COLO668 (cell line): ENCODE measurements at regions not wholly inside any gene's neighbourhood (a gene's known extent, or its start where the extent isn't known, plus 50 kb on each side); places are given as distances from the start of the nearest gene placed in this dataset.

Experiments
- DNase-seq: peaks from one replicate; lab custom pipeline; 2025; ENCODE audit not compliant: unreplicated experiment; lab: John Stamatoyannopoulos, UW

DNA sequence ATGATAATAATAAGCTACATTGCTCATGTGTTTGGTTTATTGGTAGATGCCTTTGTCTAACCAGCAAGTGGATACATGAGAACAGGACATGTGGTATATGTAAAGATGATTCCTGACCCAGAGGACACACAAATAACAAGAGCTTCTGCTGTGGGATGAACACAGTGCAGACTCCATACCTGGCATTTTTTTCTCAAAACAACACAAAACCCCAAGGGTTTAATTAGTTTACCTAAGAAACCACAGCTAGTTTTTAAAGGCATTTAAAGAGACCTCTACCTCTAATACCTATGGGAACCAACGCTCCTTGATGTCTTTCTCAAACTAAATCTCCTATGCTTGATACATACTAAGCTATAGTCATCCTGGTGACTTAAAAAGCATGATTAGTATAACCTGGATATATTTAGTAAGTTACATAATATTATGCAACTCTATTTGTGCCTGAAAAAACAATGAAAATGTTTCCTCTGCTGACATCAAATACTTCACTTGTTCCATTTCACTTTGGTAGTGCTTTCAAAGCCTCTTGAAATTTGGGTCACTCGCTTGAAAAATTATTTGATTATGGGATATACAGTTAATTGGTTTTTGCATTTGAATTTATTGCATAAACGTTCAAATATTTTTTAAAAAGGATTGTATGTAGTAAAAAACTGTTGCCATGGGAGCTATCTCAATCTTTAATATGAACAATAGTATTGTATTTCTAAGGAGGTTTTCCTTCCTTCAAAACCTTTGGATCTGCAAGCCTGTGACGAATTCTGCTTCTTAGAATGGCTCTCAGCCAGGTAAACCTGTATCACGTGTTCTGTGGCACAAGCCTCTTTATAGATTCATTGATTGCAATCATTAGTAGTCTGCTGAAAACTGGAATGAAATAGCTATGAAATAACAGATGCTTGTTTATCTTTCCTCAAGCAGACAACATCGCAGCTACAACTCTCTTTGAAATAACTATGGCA, 233.0 kb upstream of the KCNMB2 start:
- no peak for DNase-seq

- no peak for DNase-seq
Observed at GRCh38 chr3:178304758-178305467, 231.3 kb upstream of the KCNMB2 start.

- DNase-seq = no peak
Observed at GRCh38 chr3:178306432-178307115, 229.7 kb upstream of the KCNMB2 start.

DNA sequence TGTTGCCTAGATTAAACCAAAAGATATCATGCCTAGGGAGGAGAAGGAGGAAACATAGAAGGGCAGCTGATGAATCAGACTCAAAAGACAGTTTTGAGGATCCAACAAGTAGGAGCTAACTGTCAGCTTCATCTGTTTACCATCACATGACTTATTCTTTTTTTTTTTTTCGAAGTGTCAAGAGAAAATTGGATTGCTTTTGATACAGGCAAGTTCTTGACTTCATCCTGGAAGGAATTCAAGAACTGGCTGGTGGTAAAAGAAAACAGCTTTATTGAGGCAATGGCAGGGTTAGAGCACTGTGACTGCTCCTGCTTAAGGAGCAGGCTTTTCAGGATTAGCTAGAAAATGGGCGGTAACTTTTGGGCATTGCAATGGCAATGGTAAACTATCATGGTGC, 227.5 kb upstream of the KCNMB2 start:
- no peak for DNase-seq

DNA sequence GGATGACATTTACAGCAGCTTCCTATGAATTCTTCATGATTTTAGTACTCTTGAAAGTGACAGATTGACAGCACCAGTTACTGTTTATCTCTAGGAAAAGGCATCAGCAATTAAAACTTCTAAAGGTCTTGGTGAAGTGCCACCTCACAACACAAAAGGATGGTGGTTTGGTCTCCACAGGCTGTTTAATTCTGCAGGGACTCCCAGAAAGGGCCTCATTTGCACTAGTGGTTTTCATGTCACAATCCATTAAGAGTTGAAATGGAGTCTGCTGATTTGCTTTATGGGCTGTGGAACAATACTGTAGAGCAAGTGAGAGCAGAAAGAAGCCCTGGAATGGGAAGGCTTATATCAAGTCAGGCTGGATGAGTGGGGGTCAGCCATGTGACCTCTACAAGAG, 225.3 kb upstream of the KCNMB2 start:
- no peak for DNase-seq

GRCh38 chr3:178313716-178314115, 222.5 kb upstream of the KCNMB2 start:
- DNase-seq = no peak

GRCh38 chr3:178318340-178318739, 217.9 kb upstream of the KCNMB2 start:
- no peak for DNase-seq

GRCh38 chr3:178318941-178319816, 217.1 kb upstream of the KCNMB2 start:
- DNase-seq = no peak

- peak; percentile 52 for DNase-seq
Observed at GRCh38 chr3:178320456-178321351, 215.5 kb upstream of the KCNMB2 start.

DNA sequence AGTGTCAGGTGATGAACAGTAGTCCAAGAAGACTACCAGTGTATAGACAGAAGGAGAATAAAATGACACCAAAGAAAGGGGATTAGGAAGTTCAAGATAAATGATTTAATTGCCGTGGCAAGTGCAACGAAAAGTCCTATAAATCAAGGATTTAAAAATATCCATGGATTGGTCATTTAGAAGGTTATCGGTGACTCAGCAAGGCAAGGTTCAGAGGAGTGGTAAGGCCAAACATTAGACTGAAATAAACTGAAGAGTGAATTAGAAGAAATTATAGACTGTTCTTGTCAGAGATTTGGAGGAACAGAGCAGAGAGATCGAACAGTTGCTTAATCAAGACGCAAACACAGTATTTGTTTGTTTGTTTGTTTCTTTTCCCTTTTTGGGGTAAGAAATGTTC, 211.9 kb upstream of the KCNMB2 start:
- DNase-seq = no peak

GRCh38 chr3:178325330-178325729, 210.9 kb upstream of the KCNMB2 start:
- no peak for DNase-seq

- DNase-seq = no peak
Observed at GRCh38 chr3:178329936-178330335, 206.3 kb upstream of the KCNMB2 start.

DNA sequence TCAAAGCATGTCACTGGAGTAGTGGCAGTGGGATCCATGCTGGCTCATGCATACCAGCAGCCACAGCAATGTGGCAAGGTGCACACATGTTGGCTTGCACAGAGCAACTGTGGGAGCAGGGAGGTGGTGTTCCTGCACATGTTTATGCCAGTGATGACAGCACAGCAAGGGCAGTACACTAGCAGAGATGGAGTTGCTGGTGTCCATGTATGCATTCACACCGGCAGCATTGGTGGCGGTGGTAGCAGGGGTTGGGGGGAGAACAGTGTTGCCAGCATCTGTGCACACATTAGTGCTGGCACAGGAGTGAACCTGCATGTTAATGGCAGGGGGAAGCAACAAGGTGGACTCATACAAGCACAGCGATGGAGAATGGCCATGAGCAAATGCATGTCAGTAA, 202.0 kb upstream of the KCNMB2 start:
- no peak for DNase-seq

GRCh38 chr3:178336336-178336735, 199.9 kb upstream of the KCNMB2 start:
- DNase-seq = no peak

- DNase-seq = no peak
Observed at GRCh38 chr3:178340506-178340905, 195.7 kb upstream of the KCNMB2 start.

DNA sequence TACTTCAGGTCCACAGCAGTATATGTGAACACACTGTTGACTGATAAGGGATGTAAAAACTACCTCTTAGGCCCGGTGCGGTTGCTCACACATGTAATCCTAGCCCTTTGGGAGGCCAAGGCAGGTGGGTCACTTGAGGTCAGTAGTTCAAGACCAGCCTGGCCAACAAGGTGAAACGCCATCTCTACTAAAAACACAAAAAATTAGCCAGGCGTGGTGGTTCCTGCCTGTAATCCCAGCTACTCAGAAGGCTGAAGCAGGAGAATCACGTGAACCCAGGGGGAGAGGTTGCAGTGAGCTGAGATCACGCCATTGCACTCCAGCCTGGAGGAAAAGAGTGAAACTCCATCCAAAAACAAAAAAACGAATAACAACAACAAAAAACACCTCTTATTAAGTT, 194.6 kb upstream of the KCNMB2 start:
- DNase-seq = no peak

- DNase-seq = no peak
Observed at GRCh38 chr3:178342111-178342510, 194.1 kb upstream of the KCNMB2 start.

GRCh38 chr3:178343433-178344038, 192.7 kb upstream of the KCNMB2 start:
- DNase-seq = no peak

- DNase-seq = no peak
Observed at GRCh38 chr3:178345944-178346343, 190.3 kb upstream of the KCNMB2 start.
